ENCODE measurements at regions not wholly inside any gene's neighbourhood (a gene's known extent, or its start where the extent isn't known, plus 50 kb on each side); places are given as distances from the start of the nearest gene placed in this dataset.
A peak's percentile ranks its signal among the peaks of the same experiment; 100 is the strongest.

- H3K27ac ChIP-seq (ENCODE audit: low read depth, low read length) = no peak overlapping the region
- peak overlapping the region in 1 of 2 experiments; percentile 14; a peak in 1 of 4 replicates for H3K4me2 ChIP-seq (ENCODE audit: insufficient read depth in 1 of 2, low read depth in 2 of 2, low read length in 2 of 2)
- H3K14ac ChIP-seq (ENCODE audit: insufficient read length) = no peak overlapping the region
- no peak overlapping the region for H4K91ac ChIP-seq (replicated peaks; ENCODE audit: insufficient read length, low read length)
- H2AK5ac ChIP-seq (ENCODE audit: low read depth, low read length) = no peak overlapping the region
- no peaks in the 10 kb centered on the region for H3K79me1 ChIP-seq (ENCODE audit: low read depth, low read length)
- H3K4ac ChIP-seq (replicated peaks; ENCODE audit: insufficient read length, low read depth, low read length) = no peak overlapping the region
- H3K4me1 ChIP-seq (replicated peaks in 1 of 4; ENCODE audit: control insufficient read depth in 3 of 4, insufficient read depth in 4 of 4, low read length in 3 of 4) = no peaks in the 10 kb centered on the region; a peak in 2 of 7 replicates
- H3K27me3 ChIP-seq (replicated peaks in 1 of 4; ENCODE audit: control insufficient read depth in 3 of 4, extremely low read depth in 1 of 4, insufficient read depth in 3 of 4, low read length in 3 of 4) = no peaks in the 10 kb centered on the region
- H2AFZ ChIP-seq (ENCODE audit: low read length) = no peak overlapping the region
- no peak for TF ChIP-seq KDM5A (IDR thresholded peaks at IDR 0.05; ENCODE audit: low read length)
- no peak for TF ChIP-seq USF2 (IDR thresholded peaks at IDR 0.05; ENCODE audit: low read length)
- no peak for TF ChIP-seq NRF1 (IDR thresholded peaks at IDR 0.05; ENCODE audit: low read depth, low read length)
- TF ChIP-seq RXRA (IDR thresholded peaks at IDR 0.05; ENCODE audit: insufficient read depth, low read depth, low read length) = no peak
- no peak for TF ChIP-seq TBP (IDR thresholded peaks at IDR 0.05; ENCODE audit: low read depth, low read length)
- no peak for TF ChIP-seq BRCA1 (IDR thresholded peaks at IDR 0.05; ENCODE audit: low read depth, low read length)
- TF ChIP-seq BCL11A (IDR thresholded peaks at IDR 0.05; ENCODE audit: low read depth in 2 of 2, low read length in 2 of 2) = no peak
- no peak for TF ChIP-seq CEBPB (IDR thresholded peaks at IDR 0.05; ENCODE audit: low read depth, low read length)
- no peak for TF ChIP-seq POU5F1 (IDR thresholded peaks at IDR 0.05; ENCODE audit: low read depth, low read length)
- TF ChIP-seq SUZ12 (IDR thresholded peaks at IDR 0.05; ENCODE audit: low read length) = no peak
- no peak for TF ChIP-seq ATF2 (IDR thresholded peaks at IDR 0.05; ENCODE audit: low read length)
- H3K36me3 ChIP-seq (ENCODE audit: control insufficient read depth in 2 of 4, insufficient read depth in 4 of 4, low read length in 3 of 4) = no peaks in the 10 kb centered on the region
- H3K9me3 ChIP-seq (ENCODE audit: insufficient read depth in 2 of 2, low read depth in 1 of 2, low read length in 1 of 2) = no peaks in the 10 kb centered on the region
- no peaks in the 10 kb centered on the region for H3K79me2 ChIP-seq (ENCODE audit: control insufficient read depth in 1 of 2, insufficient read depth in 2 of 2, low read length in 2 of 2)
- ChIA-PET POLR2A (ENCODE audit: partially characterized antibody) (no interaction called here), CTCF (ENCODE audit: partially characterized antibody) (no interaction called here)
- H4K5ac ChIP-seq (ENCODE audit: insufficient read length, low read depth, low read length) = no peak overlapping the region
- no peaks in the 10 kb centered on the region for H4K20me1 ChIP-seq (replicated peaks in 1 of 2; ENCODE audit: control insufficient read depth in 1 of 2, insufficient read depth in 2 of 2, low read length in 2 of 2)
- no peak overlapping the region for H2BK120ac ChIP-seq (replicated peaks; ENCODE audit: low read depth, low read length)
- no peak overlapping the region for H2BK15ac ChIP-seq (ENCODE audit: low read length)
- WGBS, 2 experiments (ENCODE audit: extremely low coverage in 1 of 2, insufficient coverage in 1 of 2, insufficient read length in 1 of 2, insufficient replicate concordance in 2 of 2, low coverage in 1 of 2, low lambda C conversion rate in 2 of 2, missing lambda C conversion rate in 1 of 2) = 38% methylated on average over 2 of the region's 2 CpGs; no CpG with 5 or more reads in 1 of the 2 experiments
- no peak overlapping the region for H3K4me3 ChIP-seq (ENCODE audit: extremely low read depth in 1 of 4, insufficient read depth in 2 of 4, low read depth in 3 of 4, low read length in 4 of 4)
- H2BK20ac ChIP-seq (ENCODE audit: low read length) = no peak overlapping the region
- no peak overlapping the region for H3K18ac ChIP-seq (ENCODE audit: extremely low read depth, low read length)
- H4K8ac ChIP-seq (ENCODE audit: extremely low read depth, insufficient read depth, low read length) = no peak overlapping the region
- no peak overlapping the region for H2BK12ac ChIP-seq (ENCODE audit: low read depth, low read length)
- H3K23me2 ChIP-seq (ENCODE audit: low read depth, low read length) = no peaks in the 10 kb centered on the region
- no peak for DNase-seq (ENCODE audit: low read depth in 1 of 2, low spot score in 2 of 2)
- no peak overlapping the region for H2BK5ac ChIP-seq (ENCODE audit: low read depth, low read length)
- H3K9ac ChIP-seq (replicated peaks in 1 of 4; ENCODE audit: extremely low read depth in 1 of 4, low read depth in 3 of 4, low read length in 3 of 4) = no peak overlapping the region
- no peak overlapping the region for H3K23ac ChIP-seq (ENCODE audit: insufficient read length)
- H3K56ac ChIP-seq (replicated peaks; ENCODE audit: insufficient read length, low read depth, low read length) = no peak overlapping the region
- FAIRE-seq = peak; percentile 36
Measured at GRCh38 chrX:98962996-98963395, 1447.1 kb downstream of the PCDH19 start.

Data from H1 (cell line).